GM19328 (cell line): ENCODE measurements at regions not wholly inside any gene's neighbourhood (a gene's known extent, or its start where the extent isn't known, plus 50 kb on each side); places are given as distances from the start of the nearest gene placed in this dataset.

Experiments
- ATAC-seq: cut with Tn5 transposase; IDR thresholded peaks from one replicate; pipeline ENCODE4 v1.9.1; 2021; ENCODE audit warnings: mild to moderate bottlenecking, moderate library complexity; ENCODE audit not compliant: unreplicated experiment

DNA sequence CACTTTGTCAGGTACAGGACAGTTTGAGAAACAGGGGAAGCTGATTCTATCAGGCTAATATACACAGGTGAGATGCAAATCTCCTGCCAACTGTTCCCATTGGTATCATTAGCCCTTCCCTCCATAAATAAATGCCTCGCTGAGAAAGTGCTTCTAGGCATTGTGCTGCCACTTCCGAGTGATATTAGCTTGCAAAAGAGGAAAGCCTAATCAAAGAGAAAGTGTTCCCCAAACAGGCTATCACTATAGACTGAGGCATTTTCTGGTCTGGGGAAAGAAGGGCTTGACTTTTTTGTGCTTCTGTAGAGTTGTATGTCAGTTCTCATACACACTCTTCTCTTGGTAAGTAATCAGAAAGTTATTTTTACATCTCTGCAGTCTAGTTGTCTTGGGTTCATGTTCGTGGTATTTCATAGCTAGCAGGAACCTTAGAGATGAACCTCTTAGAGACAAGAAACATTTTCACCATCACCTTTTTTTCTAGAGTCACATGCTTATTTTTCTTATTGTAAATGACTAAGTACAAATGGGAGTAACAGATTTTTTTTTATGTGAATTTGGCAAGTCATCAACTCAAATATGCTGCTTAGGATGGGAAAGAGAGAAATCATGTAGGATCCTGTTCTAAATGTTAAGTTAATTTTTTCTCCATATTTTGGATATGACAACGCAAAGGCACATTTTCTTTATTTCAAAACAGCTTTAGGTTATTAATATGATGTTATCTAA lies 1009.8 kb downstream of the ADGRL3 start:
- no peak for ATAC-seq

- no peak for ATAC-seq
These were observed 1008.8 kb downstream of the ADGRL3 start for GRCh38 chr4:62208921-62209320.

- no peak for ATAC-seq
These were observed 1004.0 kb downstream of the ADGRL3 start for GRCh38 chr4:62204136-62204535.

- ATAC-seq: no peak
These were observed 999.2 kb downstream of the ADGRL3 start for GRCh38 chr4:62199291-62199810.

DNA sequence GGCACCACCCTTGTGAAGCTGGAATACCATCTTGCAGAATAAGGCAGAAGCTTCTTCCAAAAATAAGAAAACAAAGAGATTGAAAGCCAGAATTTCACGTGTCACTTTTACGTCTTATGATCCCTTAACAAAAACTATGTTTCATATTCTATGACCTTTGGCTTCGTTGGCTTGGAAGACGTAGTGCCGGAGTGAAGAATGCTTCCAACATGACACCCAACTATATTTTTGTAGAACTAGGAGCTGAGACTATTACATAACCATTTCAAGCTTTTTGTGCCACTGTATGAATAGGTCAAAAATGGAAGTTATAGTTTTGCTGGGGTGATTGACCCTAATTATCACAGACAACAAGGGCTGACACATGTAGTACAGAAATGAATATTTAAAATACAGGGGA lies 996.2 kb downstream of the ADGRL3 start:
- no peak for ATAC-seq

GRCh38 chr4:62194342-62194741 lies 994.2 kb downstream of the ADGRL3 start:
- ATAC-seq: no peak

DNA sequence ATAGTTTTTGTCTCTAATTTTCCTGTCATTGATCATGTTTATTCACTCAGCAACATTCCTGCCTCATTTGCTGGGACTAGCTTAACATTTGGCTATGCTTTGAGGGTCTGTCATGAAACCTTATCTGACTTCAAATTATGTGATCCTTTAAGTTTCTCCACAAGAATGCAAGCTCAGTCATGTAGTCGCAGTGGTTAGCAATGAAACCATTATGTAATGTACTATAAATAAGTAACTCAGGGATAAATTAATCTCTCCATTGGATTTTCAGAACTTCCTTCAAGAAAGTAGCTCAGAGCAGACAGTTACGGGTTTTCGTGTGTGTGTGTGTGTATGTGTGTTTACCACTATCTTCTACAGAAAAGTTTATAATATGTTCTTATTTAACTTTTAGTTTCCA lies 993.6 kb downstream of the ADGRL3 start:
- no peak for ATAC-seq

GRCh38 chr4:62191451-62192240 lies 991.5 kb downstream of the ADGRL3 start:
- no peak for ATAC-seq

DNA sequence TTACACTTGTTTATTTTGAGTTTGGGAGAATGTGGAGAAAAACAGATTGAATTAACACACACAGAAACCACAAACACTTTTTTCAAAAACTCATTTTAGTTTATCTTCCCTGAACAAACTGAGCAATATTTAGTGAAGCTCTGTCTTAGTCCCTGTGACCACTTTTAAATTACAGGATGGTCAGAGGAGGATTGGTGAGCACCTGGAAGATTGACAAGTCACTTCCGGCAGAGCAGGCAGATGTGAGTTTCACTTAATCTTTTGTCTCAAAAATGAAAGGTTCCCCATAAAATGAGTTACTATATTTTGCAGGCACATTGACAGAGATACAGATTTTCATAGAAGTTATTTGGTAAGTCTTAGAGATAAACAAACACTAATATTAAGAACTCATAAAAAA lies 970.1 kb downstream of the ADGRL3 start:
- ATAC-seq: no peak

- ATAC-seq: no peak
These were observed 968.6 kb downstream of the ADGRL3 start for GRCh38 chr4:62168681-62169080.

- ATAC-seq: no peak
These were observed 962.5 kb downstream of the ADGRL3 start for GRCh38 chr4:62162606-62163005.

GRCh38 chr4:62161446-62161845 lies 961.3 kb downstream of the ADGRL3 start:
- ATAC-seq: no peak

GRCh38 chr4:62159876-62160275 lies 959.8 kb downstream of the ADGRL3 start:
- no peak for ATAC-seq

DNA sequence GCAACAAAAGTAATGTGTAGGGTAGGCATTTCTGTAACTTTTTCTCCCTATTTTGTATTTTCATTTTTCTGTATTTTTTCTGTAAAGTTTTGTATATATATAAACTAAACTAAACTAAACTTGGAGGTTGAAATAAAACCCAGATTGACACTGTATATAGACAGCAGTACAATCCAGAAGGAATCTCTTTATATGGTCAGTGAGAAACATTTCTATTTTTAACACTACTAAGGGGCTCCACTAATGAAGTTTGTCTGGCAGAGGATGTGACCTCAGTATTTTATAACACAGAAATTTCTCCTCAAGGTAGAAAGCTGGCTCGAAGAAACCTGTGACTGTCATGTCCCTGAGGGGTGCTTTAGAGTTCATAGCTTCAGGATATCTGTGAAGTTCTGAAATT lies 959.2 kb downstream of the ADGRL3 start:
- no peak for ATAC-seq

DNA sequence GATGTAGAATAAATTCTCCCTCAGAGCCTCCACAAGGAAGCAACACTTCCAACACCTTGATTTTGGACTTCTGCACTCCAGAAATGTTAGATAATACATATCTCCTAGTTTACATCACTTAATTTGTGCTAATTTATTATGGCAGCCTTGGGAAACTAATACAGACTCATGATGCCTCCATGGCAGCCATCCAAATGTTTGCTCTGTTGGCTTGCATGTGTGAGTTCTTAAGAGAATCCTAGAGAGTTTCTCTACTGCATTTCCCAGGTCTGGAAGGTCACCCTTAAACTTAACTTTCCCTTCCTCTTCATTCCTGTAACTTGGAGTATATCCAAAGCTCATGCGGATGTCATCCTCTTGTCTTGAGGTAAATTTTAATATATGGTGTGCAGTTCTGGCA lies 956.1 kb downstream of the ADGRL3 start:
- no peak for ATAC-seq

- no peak for ATAC-seq
These were observed 945.1 kb downstream of the ADGRL3 start for GRCh38 chr4:62145276-62145675.

GRCh38 chr4:62144431-62144830 lies 944.3 kb downstream of the ADGRL3 start:
- ATAC-seq: no peak

GRCh38 chr4:62135565-62136156 lies 935.5 kb downstream of the ADGRL3 start:
- ATAC-seq: no peak

- ATAC-seq: no peak
These were observed 933.9 kb downstream of the ADGRL3 start for GRCh38 chr4:62133977-62134376.

GRCh38 chr4:62133101-62133897 lies 933.2 kb downstream of the ADGRL3 start:
- no peak for ATAC-seq

DNA sequence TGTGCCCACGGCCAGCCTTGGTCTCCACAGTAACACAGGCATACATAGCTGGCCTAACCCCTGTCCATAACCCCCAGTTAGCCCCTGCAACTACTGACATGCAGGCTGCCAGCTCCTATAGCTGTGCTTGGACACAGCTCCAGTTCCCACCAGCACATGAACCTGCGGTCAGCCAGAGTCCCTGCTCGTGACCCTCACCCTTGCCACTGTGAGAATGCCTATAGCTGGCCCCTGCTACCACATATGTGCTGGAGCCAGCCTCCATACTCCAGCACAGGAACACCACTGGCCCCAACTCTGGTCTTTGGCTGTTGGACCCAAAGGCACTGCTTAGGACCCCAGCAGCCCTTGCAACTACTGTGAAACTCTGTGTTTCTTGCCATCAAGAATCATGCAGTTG lies 930.9 kb downstream of the ADGRL3 start:
- no peak for ATAC-seq
